LoVo (cell line): ENCODE measurements at regions not wholly inside any gene's neighbourhood (a gene's known extent, or its start where the extent isn't known, plus 50 kb on each side); places are given as distances from the start of the nearest gene placed in this dataset.
A peak's percentile ranks its signal among the peaks of the same experiment; 100 is the strongest.
"Not testable (repeated sequence)": the region's sequence is repeated elsewhere in the genome, so short reads cannot be mapped to it uniquely, and the experiment has no call there.

Source experiments
- DNase-seq: peaks from one replicate; pipeline ENCODE4 v3.0.0-alpha.2; 2016; ENCODE audit warnings: low spot score

DNA sequence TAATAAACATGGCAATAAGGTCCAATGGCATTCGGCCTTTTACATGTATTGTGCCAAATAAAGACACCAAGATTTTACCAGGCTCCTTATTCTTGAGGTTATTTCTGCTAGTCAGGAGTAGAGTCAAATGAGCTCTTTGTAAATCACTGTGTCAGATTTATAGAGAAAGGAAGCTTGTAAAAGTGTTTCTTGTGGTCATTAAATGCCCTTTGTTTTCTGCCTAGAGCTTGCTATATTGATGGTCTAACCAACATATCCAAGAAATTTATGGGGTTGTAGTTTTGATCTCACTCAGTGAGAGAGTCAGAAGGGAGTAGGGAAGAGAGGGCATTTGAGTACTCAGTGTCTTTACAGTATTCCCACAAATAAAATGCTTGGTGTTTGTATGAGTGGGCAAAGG, 86.2 kb upstream of the FRMPD4 start:
- DNase-seq: no peak

DNA sequence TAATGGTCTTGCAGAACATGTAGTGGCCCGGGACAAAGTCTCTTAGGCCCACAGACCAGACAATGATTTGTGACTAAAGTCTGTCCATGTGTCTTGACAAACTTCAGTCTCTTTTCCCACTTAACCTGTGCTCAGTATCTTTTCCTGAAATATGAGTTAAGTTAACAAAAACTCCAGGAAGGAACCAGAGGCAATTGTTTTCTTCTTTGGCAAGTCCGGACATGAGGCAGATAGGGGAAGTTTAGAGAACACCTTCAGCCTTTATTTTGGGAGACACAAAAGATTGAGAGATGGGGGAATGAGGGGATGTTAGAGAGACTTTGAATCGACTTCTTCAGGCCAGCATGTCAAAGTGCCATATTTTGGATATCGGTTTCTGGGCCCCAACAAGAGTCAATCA, 80.2 kb upstream of the FRMPD4 start:
- DNase-seq: no peak

DNA sequence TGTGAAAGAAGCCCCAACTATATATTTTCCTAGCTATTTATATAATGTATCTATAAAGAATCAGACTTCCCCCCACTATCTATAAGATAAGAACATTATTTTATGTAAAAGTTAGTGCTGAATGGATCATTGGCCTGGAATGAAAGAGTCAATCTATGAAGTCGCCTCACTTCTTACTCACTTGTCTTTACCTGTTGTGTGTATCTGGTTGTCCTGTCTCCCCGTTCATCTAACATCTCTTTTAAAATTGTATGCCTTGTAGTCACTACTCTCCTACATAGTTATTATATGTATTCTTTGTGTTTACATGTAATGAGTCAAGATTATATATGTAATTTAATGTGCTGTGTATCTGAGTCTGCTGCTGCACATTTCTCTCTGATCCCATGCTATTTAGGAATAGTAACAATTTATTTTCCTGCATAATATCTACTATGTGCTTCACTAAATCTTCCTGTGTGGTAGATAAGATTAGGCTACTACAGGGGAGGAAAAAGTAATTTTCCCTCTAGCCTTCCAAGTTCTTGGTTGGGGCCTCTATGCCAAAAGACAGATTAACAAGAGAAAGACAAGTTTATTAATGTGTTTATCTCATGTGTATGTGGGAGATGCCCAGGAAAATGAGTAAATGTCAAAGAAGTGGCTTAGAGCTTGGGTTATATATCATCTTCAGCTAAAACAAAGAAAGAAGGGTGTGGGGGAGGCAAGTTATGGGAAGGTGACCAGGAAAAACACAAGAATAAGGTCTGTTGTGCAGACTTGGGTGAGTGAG, 77.6 kb upstream of the FRMPD4 start:
- DNase-seq: no peak

DNA sequence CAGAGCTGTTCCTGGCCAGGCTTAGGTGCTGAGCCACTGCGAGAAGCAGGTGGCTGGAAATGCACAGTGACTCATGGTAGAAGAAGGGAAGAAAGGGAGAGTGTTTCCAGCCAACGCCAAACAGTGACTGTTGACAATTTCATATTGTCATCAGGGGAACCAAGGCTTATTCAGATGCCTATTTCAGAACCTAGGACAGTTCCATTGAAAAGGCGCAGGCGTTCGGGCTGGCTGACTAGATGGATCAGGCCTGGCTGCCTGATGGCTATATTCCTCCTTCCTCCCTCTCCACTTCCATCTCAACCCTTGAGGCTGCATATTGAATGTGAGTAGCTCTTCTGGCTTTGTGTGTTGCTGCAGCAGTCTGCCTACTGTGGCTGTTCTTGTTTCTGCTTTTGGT, 73.0 kb upstream of the FRMPD4 start:
- DNase-seq: peak; percentile 1

DNA sequence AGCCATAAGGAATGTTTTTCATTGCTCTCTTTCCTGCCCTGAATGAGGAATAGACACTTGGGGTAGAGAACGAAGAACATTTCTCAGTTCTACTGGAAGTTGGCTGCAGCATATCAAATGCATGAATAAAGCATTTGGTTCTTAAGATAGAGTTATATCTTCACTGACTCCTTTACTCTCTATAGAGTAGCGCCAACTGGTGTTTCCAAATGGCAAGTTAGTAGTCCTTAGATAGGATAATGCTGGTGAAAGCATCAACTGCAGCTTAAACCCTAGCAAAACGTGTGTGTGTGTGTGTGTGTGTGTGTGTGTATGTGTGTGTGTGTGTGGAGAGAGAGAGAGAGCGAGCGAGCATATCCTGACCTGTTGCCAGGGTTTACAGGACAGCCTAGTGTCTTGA, 62.2 kb upstream of the FRMPD4 start:
- no peak for DNase-seq

DNA sequence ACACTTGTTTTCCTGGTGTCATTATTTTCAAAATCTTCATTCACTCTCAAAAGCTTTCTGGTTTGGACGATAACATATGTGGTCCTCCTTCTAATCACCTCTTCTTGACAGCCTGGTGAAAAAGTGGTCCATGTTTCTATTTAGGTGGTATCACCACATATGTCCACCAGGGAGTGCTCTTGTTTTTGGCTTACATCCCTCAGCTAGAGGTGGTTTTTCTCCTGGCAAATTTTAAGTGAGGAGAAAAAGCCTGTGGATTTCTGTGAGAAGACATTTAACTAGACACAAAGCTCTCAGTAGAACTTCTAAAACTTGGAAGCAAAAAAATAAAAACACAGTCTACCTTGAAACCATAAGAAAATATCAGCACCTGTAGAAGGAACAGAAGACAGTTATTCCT, 58.0 kb upstream of the FRMPD4 start:
- DNase-seq: peak; percentile 15

DNA sequence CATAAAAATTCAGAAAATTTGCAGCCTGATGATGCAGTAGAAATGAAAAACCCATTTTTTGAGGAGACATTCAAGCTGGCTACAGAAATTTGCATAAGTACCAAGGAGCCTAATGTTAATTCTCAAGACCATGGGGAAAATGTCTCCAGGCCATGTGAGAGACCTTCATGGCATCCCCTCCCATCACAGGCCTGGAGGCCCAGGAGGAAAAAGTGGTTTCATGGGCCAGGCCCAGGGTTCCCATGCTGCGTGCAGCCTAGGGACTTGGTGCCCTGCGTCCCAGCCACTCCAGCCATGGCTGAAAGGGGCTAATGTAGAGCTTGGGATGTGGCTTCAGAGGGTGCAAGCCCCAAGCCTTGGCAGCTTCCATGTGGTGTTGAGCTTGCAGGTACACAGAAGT, 55.3 kb upstream of the FRMPD4 start:
- DNase-seq: not testable (repeated sequence)
